Keratinocyte (primary cell): ENCODE measurements at regions not wholly inside any gene's neighbourhood (a gene's known extent, or its start where the extent isn't known, plus 50 kb on each side); places are given as distances from the start of the nearest gene placed in this dataset.

ENCODE experiments used
- DNase-seq: peaks from one replicate; pipeline ENCODE4 v3.0.0-alpha.2; 2011; ENCODE audit warnings: low read depth, missing footprints, low spot score
- FAIRE-seq: peaks from 2 replicates; lab custom pipeline; 2011; peaks lifted over from hg19 to GRCh38; lab: Jason Lieb, UNC
- H2AFZ ChIP-seq: 2 replicates; pipeline ENCODE4 v1.6.0; 2012; ENCODE audit warnings: low read length, control low read depth, inconsistent platforms; ENCODE audit not compliant: control insufficient read depth
- H3K27ac ChIP-seq: 2 replicates; pipeline ENCODE4 v1.5.1; 2011; ENCODE audit warnings: low read length; ENCODE audit not compliant: control insufficient read depth, insufficient read depth
- H3K27me3 ChIP-seq: 3 replicates; pipeline ENCODE4 v1.6.0; 2011; ENCODE audit warnings: low read length; ENCODE audit not compliant: control insufficient read depth, insufficient read depth; ENCODE audit errors: extremely low read depth
- H3K36me3 ChIP-seq, 2 experiments: 2 replicates in 1 of 2; 3 replicates in 1 of 2; pipeline ENCODE4 v1.5.1; 2011; ENCODE audit warnings: low read length in 2 of 2, mild to moderate bottlenecking in 1 of 2; ENCODE audit not compliant: control insufficient read depth in 2 of 2, insufficient read depth in 2 of 2; ENCODE audit errors: extremely low read depth in 1 of 2
- H3K4me1 ChIP-seq: 3 replicates; pipeline ENCODE4 v1.5.1; 2011; ENCODE audit warnings: low read length; ENCODE audit not compliant: control insufficient read depth, insufficient read depth; ENCODE audit errors: extremely low read depth
- H3K4me2 ChIP-seq: 3 replicates; pipeline ENCODE4 v1.6.0; 2011; ENCODE audit warnings: low read depth, low read length; ENCODE audit not compliant: control insufficient read depth, insufficient read depth; ENCODE audit errors: extremely low read depth
- H3K4me3 ChIP-seq, 3 experiments: fragments of 200-600 bp in 1 of 3; sonication (generic) in 1 of 3; 2 replicates in 2 of 3; 3 replicates in 1 of 3; pipeline ENCODE4 v1.5.1; 2011 to 2016; ENCODE audit warnings: low read length in 3 of 3, mild to moderate bottlenecking in 3 of 3, control low read depth in 2 of 3, inconsistent platforms in 1 of 3, low read depth in 1 of 3, mixed read lengths in 1 of 3, mixed run types in 1 of 3, moderate library complexity in 1 of 3; ENCODE audit not compliant: control insufficient read depth in 2 of 3, insufficient read depth in 2 of 3; ENCODE audit errors: extremely low read depth in 1 of 3
- H3K79me2 ChIP-seq: 2 replicates; pipeline ENCODE4 v1.6.0; 2012; ENCODE audit warnings: low read length; ENCODE audit not compliant: control insufficient read depth, insufficient read depth
- H3K9ac ChIP-seq: 3 replicates; pipeline ENCODE4 v1.6.0; 2011; ENCODE audit warnings: low read length; ENCODE audit not compliant: control insufficient read depth, insufficient read depth; ENCODE audit errors: extremely low read depth
- H3K9me1 ChIP-seq: 3 replicates; pipeline ENCODE4 v1.6.0; 2011; ENCODE audit warnings: low read length; ENCODE audit not compliant: control insufficient read depth, insufficient read depth; ENCODE audit errors: extremely low read depth
- H3K9me3 ChIP-seq: 2 replicates; pipeline ENCODE4 v1.5.1; 2012; ENCODE audit warnings: low read depth, low read length; ENCODE audit not compliant: control insufficient read depth
- H4K20me1 ChIP-seq: 3 replicates; pipeline ENCODE4 v1.6.0; 2011; ENCODE audit warnings: low read length; ENCODE audit not compliant: control insufficient read depth, insufficient read depth; ENCODE audit errors: extremely low read depth
- CTCF ChIP-seq, 3 experiments: IDR thresholded peaks in 1 of 3; conservative IDR thresholded peaks in 1 of 3; optimal IDR thresholded peaks in 1 of 3; 2 replicates in 2 of 3; 3 replicates in 1 of 3; pipeline versions ENCODE3 to v1.5.1; 2011; ENCODE audit warnings: low read length in 3 of 3, mild to moderate bottlenecking in 3 of 3, moderate library complexity in 2 of 3, control low read depth in 1 of 3, inconsistent platforms in 1 of 3; ENCODE audit not compliant: insufficient read depth in 2 of 3; ENCODE audit errors: extremely low read depth in 1 of 3
- EZH2 ChIP-seq: IDR thresholded peaks from one replicate; pipeline ENCODE4 v1.6.1; 2012; ENCODE audit warnings: inconsistent platforms, mild to moderate bottlenecking, low read length, moderate library complexity
- dilution Hi-C: fragments of 300-500 bp; cut with MboI; formaldehyde crosslinking; loops from one replicate; pipeline ENCODE4 v1.7.0; 2020; ENCODE audit warnings: low sequenced_read_pairs; ENCODE audit not compliant: extremely low pct_ligation_motif_present

GRCh38 chr18:46366201-46366600 lies 262.0 kb downstream of the HAUS1 start:
- dilution Hi-C loops: no loop called here
- H3K79me2 ChIP-seq: no peaks in the 10 kb centered on the region
- DNase-seq (no peak), FAIRE-seq (no peak)
- H2AFZ ChIP-seq: no peak overlapping the region
- no peaks in the 10 kb centered on the region for H3K27me3 ChIP-seq
- H3K9me1 ChIP-seq: no peaks in the 10 kb centered on the region
- H3K27ac ChIP-seq: no peak overlapping the region
- H3K36me3 ChIP-seq: no peaks in the 10 kb centered on the region
- TF ChIP-seq EZH2: no peak
- no peak for TF ChIP-seq CTCF (optimal IDR thresholded peaks at IDR 0.05 in 1 of 3, IDR thresholded peaks at IDR 0.05 in 1 of 3, conservative IDR thresholded peaks at IDR 0.05 in 1 of 3; ENCODE audit: extremely low read depth in 1 of 3, insufficient read depth in 2 of 3, low read length in 3 of 3)
- no peak overlapping the region for H3K4me3 ChIP-seq
- no peak overlapping the region for H3K9ac ChIP-seq
- no peaks in the 10 kb centered on the region for H3K4me1 ChIP-seq
- H3K4me2 ChIP-seq: no peak overlapping the region
- H3K9me3 ChIP-seq: no peaks in the 10 kb centered on the region
- no peaks in the 10 kb centered on the region for H4K20me1 ChIP-seq

- dilution Hi-C loops: no loop called here
- no peaks in the 10 kb centered on the region for H3K4me1 ChIP-seq
- no peaks in the 10 kb centered on the region for H3K79me2 ChIP-seq
- DNase-seq (no peak), FAIRE-seq (peak; percentile 9)
- H3K27ac ChIP-seq: no peak overlapping the region
- no peak overlapping the region for H3K9ac ChIP-seq
- no peak overlapping the region for H3K4me2 ChIP-seq
- no peak for TF ChIP-seq CTCF (optimal IDR thresholded peaks at IDR 0.05 in 1 of 3, IDR thresholded peaks at IDR 0.05 in 1 of 3, conservative IDR thresholded peaks at IDR 0.05 in 1 of 3; ENCODE audit: extremely low read depth in 1 of 3, insufficient read depth in 2 of 3, low read length in 3 of 3)
- no peak for TF ChIP-seq EZH2
- H3K9me3 ChIP-seq: no peaks in the 10 kb centered on the region
- H3K36me3 ChIP-seq: no peaks in the 10 kb centered on the region
- no peak overlapping the region for H3K4me3 ChIP-seq
- H4K20me1 ChIP-seq: no peaks in the 10 kb centered on the region
- no peaks in the 10 kb centered on the region for H3K27me3 ChIP-seq
- no peak overlapping the region for H2AFZ ChIP-seq
- no peaks in the 10 kb centered on the region for H3K9me1 ChIP-seq
These were observed 262.7 kb downstream of the HAUS1 start for GRCh38 chr18:46366751-46367376.
